Spinal cord (tissue), 9 donors: ENCODE measurements at regions not wholly inside any gene's neighbourhood (a gene's known extent, or its start where the extent isn't known, plus 50 kb on each side); places are given as distances from the start of the nearest gene placed in this dataset.
"Not testable (repeated sequence)": the region's sequence is repeated elsewhere in the genome, so short reads cannot be mapped to it uniquely, and the experiment has no call there.

ENCODE experiments used
- DNase-seq, 6 donors: peaks; one replicate each; pipeline versions ENCODE4 v3.0.0 to v3.0.0-alpha.2; 2013 to 2015; ENCODE audit warnings: low spot score in 6 of 6, low read depth in 4 of 6
- H3K27ac ChIP-seq: one replicate; pipeline ENCODE4 v1.5.1; 2013; ENCODE audit warnings: low read depth, low read length, control low read depth
- H3K27me3 ChIP-seq: one replicate; pipeline ENCODE4 v1.6.1; 2013; ENCODE audit warnings: low read length; ENCODE audit not compliant: control insufficient read depth, insufficient read depth
- H3K36me3 ChIP-seq: one replicate; pipeline ENCODE4 v1.6.1; 2013; ENCODE audit warnings: low read length; ENCODE audit not compliant: control insufficient read depth, insufficient read depth
- H3K4me1 ChIP-seq: one replicate; pipeline ENCODE4 v1.6.1; 2013; ENCODE audit warnings: low read length; ENCODE audit not compliant: control insufficient read depth, insufficient read depth
- H3K4me3 ChIP-seq: one replicate; pipeline ENCODE4 v1.5.1; 2013; ENCODE audit warnings: low read depth, low read length, control low read depth
- H3K9me3 ChIP-seq: one replicate; pipeline ENCODE4 v1.6.1; 2013; ENCODE audit warnings: low read length; ENCODE audit not compliant: control insufficient read depth, insufficient read depth
- WGBS: methylation state at CpG from one replicate; pipeline ENCODE4 v1.1.5; 2013; ENCODE audit warnings: missing lambda C conversion rate; ENCODE audit not compliant: insufficient coverage; 5-methylcytosine and 5-hydroxymethylcytosine counted together
- donor health status: healthy.

DNA sequence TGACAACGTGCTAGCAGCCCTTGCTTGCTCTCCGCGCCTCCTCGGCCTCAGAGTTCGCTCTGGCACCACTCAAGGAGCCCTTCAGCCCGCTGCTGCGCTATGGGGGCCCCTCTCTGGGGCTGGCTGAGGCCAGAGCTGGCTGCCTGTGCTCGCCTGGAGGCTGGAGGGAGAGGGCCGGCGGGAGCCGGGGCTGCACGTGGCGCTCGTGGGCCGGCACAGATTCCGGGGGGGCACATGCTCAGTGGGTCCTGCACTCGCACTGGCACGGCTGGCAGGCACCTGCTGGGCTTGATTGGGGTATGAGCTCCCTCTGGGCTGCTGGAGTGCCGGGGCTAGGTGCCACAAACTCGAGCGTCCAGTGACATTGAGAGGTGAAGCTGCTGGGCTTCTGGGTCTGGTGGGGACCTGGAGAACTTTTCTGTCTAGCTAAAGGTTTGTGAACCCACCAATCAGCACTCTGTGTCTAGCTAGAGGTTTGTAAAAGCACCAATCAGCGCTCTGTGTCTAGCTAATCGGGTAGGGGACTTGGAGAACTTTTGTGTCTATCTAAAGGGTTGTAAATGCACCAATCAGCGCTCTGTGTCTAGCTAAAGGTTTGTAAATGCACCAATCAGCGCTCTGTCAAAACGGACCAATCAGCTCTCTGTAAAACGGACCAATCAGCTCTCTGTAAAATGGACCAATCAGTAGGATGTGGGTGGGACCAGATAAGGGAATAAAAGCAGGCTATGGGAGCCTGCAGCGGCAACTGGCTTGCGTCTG is 119.4 kb downstream of the RAP2B start:
- H3K36me3 ChIP-seq, H3K27me3 ChIP-seq, H3K4me1 ChIP-seq, H3K27ac ChIP-seq, DNase-seq, H3K9me3 ChIP-seq, H3K4me3 ChIP-seq: not testable (repeated sequence)
- 96% methylated on average over 25 of the region's 29 CpGs for WGBS

DNA sequence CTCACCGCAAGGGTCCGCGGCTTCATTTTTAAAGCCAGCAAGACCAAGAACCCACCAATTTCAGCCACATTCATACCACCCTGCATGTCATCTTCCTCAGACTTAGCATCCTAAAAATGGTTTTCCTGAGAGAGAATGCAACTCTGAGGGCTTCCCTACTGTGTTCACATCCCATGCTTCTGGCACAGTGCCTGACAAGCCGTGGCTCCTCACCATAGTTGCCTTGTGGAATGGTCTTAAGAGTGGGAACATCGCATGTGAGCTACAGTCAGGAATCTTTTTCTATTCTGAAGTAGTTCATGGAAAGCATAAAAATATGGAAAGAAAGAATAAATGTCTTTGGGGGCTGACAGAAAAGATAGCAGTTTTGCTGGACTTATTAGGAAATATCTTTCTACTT is 120.3 kb downstream of the RAP2B start:
- Histone ChIP-seq H3K36me3 (no peaks in the 10 kb centered on the region), H3K4me3 (no peak overlapping the region), H3K27ac (no peak overlapping the region), H3K4me1 (no peaks in the 10 kb centered on the region), H3K27me3 (no peaks in the 10 kb centered on the region), H3K9me3 (no peaks in the 10 kb centered on the region)
- peak in 1 of 6 donors; percentile 4 for DNase-seq
- 100% methylated on average over 3 of the region's 5 CpGs for whole genome bisulfite sequencing

DNA sequence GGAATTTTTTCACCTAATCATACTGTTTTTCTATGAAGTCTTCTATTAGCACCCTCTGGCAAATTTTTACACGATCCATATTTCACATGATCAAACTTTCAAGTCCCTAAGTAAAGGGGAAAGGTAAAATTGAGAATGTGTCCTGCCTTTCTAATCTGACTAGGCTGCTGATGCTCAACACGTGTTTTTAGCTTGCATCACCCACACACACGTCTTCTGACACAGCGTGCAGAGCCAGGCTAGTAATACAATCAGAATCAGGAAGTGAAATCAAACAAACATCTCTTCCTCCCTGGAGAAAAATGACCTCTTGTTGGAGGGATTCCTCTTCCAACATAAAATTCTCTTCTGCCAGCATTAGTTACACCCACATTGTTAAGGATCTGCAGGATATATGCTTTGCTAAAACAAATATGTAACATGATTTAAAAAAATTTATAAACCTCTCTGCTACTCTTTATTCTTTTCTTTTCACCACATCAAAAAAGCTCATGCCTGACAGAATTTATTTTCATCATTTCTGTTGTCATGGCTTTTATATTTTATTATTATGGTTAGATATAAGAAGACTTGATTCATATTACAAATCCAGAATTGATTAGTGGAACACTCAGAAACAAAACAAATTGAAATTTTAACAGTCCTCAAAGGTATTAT is 122.4 kb downstream of the RAP2B start:
- Histone ChIP-seq H3K27me3 (no peaks in the 10 kb centered on the region), H3K27ac (no peak overlapping the region), H3K4me3 (no peak overlapping the region), H3K36me3 (no peaks in the 10 kb centered on the region), H3K9me3 (no peaks in the 10 kb centered on the region), H3K4me1 (no peaks in the 10 kb centered on the region)
- DNase-seq: peak in 2 of 6 donors; percentile 9 to 46
- no CpG with 5 or more reads among the region's 4 CpGs for whole genome bisulfite sequencing

DNA sequence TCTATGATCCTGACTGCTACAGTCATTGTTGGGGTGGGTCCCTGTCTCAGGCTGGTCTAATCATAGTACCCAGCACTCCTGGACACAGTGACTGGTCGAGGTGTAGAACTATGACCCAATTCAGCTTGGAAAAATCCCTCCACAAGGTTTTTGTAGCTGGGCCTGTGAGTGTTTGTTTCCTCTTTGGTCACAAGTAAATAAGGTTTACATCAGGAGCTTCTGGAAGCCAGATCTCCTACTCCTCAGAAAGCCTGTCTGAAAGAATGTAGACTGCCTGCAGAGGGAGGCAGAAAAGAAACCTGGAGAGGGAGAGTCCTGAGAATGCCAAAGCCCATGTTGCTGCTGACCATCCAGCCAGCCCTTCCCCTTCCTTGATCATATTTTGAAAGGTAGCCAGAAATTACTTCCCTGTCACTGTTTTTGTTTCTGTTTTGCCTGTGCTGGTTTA is 123.2 kb downstream of the RAP2B start:
- no peak overlapping the region for H3K27ac ChIP-seq

DNA sequence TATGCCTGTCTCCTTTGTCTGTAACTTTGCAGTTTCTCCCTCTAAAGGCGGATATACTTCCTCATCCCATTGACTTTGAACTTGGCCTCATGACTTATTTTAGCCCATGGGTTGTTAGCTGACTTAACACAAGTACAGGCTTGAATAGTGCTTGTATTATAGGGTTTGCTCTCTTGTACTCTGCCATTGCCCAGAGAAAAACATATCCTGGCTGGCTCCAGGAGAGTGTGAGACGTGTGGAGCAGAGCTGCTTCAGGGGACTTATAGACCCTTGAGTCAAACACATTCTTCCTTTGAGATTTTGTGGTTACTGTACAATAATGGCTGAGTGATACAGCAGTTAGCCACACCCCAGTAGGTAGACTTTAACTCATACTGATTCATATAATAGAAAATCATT is 124.0 kb downstream of the RAP2B start:
- H3K36me3 ChIP-seq: no peaks in the 10 kb centered on the region
- DNase-seq: no peak
- H3K27me3 ChIP-seq: no peaks in the 10 kb centered on the region
- no peak overlapping the region for H3K27ac ChIP-seq
- H3K9me3 ChIP-seq: no peaks in the 10 kb centered on the region
- no peak overlapping the region for H3K4me3 ChIP-seq
- no CpG with 5 or more reads among the region's 2 CpGs for WGBS
- H3K4me1 ChIP-seq: no peaks in the 10 kb centered on the region

More for the DNA sequence above, 123.2 kb downstream of the RAP2B start:
- peak in 1 of 6 donors; percentile 9 for DNase-seq
- Histone ChIP-seq H3K36me3 (no peaks in the 10 kb centered on the region), H3K27me3 (no peaks in the 10 kb centered on the region), H3K9me3 (no peaks in the 10 kb centered on the region), H3K4me1 (no peaks in the 10 kb centered on the region), H3K4me3 (no peak overlapping the region)
- no CpG with 5 or more reads among the region's 1 CpG for WGBS

DNA sequence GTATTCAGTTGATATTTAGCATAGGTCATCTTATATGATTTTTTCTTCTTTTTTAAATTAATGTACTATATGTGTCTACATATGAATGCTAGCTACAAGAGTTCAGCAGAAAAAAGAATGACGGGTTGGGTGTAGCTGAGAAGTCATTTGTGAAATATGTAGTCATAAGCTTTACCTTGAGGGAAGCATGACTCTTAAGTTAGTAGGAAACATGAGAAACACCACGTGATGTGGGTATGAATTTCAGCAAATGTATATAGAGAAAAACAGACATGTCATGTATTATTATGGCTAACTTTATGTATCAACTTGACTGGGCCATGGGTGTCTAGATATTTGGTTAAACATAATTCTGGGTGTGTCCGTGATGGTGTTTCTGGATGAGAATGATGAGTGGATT is 125.0 kb downstream of the RAP2B start:
- H3K27me3 ChIP-seq: no peaks in the 10 kb centered on the region
- no peak overlapping the region for H3K4me3 ChIP-seq
- no peaks in the 10 kb centered on the region for H3K36me3 ChIP-seq
- no peaks in the 10 kb centered on the region for H3K9me3 ChIP-seq
- DNase-seq: no peak
- WGBS: 81% methylated on average over 2 of the region's 3 CpGs
- H3K4me1 ChIP-seq: no peaks in the 10 kb centered on the region
- H3K27ac ChIP-seq: no peak overlapping the region

DNA sequence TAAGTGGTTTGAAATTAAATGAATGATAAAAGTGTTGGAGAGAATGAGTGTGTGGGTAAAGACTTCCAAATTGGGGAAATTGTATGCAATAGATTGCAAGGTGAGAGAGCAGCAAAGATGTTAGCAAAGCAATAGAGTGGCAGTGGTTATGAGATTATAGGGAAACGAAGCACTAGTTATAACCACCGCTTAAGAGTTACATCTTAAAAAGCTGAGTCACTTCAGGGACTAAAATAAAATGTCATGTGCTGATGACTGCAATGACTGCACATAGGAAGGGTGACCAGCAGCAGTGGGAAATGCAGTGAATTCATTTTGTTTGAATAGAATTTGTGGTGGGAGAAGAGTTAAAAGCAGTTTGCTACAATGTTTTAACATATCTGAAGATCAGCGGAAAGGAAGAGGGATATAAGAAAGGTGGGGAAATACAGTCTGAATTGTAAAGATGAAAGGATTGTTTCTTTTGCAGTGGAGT is 127.3 kb downstream of the RAP2B start:
- no CpG with 5 or more reads among the region's 3 CpGs for WGBS
- H3K4me1 ChIP-seq: no peaks in the 10 kb centered on the region
- H3K27ac ChIP-seq: no peak overlapping the region
- no peaks in the 10 kb centered on the region for H3K27me3 ChIP-seq
- no peak overlapping the region for H3K4me3 ChIP-seq
- no peaks in the 10 kb centered on the region for H3K36me3 ChIP-seq
- no peaks in the 10 kb centered on the region for H3K9me3 ChIP-seq
- DNase-seq: no peak

DNA sequence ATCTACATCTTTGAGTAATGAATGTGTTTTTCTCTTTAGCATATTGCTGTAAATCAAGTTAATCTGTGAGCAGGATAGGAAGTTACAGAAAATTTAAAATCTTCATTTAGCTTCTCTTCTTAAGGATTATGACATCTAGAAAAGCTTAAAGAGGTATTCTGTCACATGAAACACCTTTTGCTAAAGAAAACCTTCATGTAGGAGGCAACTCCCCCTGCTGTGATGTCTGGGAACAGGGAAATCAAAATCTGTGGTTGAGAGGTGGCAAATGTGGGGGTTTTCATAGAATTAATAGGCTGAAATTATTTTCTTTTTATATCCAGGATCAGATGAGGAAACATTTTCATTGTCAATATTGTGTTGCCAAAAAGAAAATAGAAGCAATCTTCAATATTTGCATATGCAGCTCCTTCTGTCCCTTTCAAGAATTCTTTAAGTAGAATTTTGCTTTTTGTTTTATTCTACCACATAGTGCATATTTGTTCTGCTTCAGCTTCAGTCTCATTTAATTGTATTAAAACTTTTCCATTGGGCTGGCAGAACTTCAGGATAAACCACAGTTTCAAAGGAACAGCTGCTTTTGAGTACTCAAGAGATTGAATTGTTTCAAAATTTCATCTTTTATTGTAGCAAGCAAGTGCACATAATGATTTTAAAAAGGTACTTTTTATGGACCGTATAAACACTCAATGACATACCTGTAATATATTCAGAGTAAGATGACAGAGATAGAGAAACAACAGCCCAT is 128.4 kb downstream of the RAP2B start:
- H3K4me3 ChIP-seq: no peak overlapping the region
- WGBS: no CpG with 5 or more reads among the region's 1 CpG
- no peaks in the 10 kb centered on the region for H3K9me3 ChIP-seq
- no peaks in the 10 kb centered on the region for H3K4me1 ChIP-seq
- peak in 1 of 6 donors; percentile 8 for DNase-seq
- H3K36me3 ChIP-seq: no peaks in the 10 kb centered on the region
- H3K27ac ChIP-seq: no peak overlapping the region
- no peaks in the 10 kb centered on the region for H3K27me3 ChIP-seq

DNA sequence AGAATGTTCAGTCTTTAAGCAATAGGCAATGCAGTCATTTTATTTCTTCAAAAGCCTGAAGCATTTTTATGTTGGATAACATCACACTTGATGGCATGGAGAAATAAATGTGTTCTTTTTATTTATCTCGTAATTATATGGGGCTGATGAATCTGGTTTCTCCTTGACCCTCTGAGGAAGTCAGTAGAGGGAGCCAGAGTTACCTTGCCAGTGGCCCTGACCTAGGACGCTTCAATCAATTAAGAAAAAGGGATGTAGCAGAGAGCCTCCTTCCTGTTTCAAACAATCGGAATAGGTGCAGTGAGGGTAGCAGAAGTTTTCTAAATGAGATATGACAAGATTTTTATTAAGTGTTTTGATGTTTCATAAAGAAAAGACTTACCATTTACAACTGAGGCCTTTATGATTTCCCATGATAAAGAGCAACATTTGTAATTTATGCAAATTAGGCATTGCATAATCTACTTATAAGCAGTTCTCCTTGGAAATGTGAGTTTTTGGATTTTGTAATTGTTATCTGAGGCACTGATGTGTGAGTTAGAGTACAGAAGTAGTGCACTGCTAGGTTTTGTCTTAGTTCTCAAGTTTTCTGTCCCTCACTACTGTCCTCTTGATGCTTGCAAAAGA is 129.1 kb downstream of the RAP2B start:
- Histone ChIP-seq H3K9me3 (no peaks in the 10 kb centered on the region), H3K36me3 (no peaks in the 10 kb centered on the region), H3K4me3 (no peak overlapping the region), H3K27me3 (no peaks in the 10 kb centered on the region), H3K4me1 (no peaks in the 10 kb centered on the region), H3K27ac (no peak overlapping the region)
- 60% methylated on average over 2 of the region's 3 CpGs for WGBS
- DNase-seq: peak in 1 of 6 donors; percentile 35
